Middle frontal gyrus (tissue), 1 donor: ENCODE measurements at regions not wholly inside any gene's neighbourhood (a gene's known extent, or its start where the extent isn't known, plus 50 kb on each side); places are given as distances from the start of the nearest gene placed in this dataset.

Experiments used
- DNase-seq: peaks from one replicate; pipeline ENCODE4 v3.0.0-alpha.2; 2015; ENCODE audit warnings: low spot score; ENCODE audit errors: extremely low spot score

DNA sequence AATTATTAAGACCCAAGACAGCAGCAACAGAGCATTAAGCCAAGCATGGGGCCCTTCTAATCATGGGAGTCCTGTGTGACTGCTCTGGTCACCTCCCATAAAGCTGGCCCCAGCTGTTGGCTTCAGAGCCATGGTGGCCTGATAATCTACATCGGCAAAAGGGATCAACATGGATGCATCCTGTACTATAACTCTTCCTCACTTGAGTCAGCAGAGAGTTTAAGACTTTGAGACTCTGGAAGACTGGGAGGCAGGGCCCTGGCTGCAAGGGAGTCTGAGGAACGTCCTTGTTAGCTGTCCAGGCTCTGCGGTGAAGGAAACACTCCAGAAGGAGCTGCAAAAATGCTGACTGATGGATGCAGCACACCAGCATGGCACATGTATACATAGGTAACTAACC is 95.0 kb upstream of the KIAA1217 start:
- DNase-seq, result no peak

DNA sequence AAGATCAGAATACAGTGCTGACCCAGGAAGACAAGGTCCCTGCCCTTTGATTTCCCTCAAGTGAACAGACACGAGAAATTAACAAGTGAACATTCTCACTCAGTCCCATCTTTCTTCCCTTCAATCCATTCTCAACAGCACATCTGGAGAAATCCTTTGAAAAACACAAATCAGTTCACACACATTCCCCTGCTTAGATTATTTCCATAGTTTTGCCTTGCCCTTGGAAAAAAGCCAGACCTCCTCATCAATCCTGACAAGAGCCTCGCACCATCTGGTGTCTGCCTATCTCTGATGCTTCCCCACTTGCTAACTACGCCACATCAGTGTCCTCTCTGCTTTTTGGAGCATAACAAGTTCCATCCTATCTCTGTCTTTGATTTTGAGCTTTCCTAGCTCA is 94.4 kb upstream of the KIAA1217 start:
- DNase-seq, result no peak

DNA sequence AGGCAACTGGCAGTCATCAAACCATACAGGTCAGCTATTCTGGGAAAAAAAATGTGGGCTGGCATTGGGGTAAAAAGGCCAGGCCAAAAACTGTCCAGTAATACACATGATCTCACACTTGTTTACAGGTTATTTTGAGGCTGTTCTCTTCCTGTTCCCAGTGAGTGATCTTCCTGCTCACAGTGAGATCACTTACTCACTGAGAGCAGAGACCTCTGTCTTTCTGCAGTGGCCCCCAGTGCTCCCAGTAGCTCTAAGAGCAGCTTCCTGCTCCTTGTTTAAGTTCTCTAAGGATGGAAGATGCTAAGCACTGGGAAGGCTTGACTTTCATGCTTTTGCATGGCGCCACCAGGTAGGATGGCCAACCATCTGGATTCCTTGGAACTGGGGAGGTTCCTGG is 93.5 kb upstream of the KIAA1217 start:
- DNase-seq, result no peak

DNA sequence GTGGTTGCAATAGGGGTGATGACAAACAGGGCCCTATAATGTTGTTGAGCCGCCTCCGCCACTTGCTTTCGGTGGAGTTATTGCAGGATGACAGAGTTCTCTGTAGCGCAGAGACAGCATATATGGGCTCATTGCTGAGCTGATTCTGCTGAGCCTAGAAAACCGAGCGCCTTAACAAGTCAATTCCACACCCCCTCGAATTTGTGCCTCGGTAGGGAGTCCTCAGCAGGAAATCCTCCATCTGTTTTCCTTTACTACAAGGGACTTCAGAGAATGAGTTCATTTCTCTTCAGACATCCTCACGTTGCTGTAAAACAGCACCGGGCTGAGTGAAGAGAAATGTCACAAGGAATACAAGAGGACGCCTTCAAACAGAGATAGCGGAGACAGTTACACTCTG is 90.7 kb upstream of the KIAA1217 start:
- peak; percentile 18 for DNase-seq

DNA sequence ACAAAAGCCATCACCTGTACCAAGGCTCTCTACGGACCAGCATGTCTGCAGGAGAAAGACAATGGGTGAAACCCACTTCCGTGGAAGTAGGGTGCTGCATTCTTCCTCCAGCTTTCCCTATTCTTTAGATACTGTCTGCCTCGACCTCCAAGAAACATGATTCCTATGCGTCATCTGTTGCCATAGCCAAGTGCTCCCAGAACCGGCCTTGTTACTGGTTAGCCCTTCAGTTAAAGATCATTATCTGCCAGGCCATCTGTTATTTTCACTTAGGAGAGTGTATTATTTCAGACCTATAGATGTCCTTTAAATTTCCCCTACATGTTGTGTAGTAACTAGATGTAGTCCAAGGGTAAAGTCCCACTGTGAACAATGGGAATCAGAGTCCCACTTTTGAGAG is 89.0 kb upstream of the KIAA1217 start:
- no peak for DNase-seq

DNA sequence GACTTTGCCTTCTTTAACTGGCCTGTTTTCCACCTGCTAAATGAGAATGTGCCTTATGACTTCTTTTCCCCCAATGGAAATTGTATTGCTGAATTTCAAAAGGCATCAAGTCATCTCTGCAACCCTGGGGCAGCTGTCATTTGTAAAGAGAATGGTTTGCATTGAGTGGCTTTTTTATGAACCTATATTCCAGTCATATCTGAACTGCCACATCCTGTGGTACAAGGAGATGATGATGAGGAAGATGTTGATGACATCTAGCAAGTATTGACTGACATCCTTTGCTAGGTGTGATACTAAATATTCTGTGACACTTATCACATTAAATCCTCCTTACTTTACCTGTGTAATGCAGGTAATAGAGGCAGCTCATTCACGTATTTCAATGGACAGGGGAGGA is 88.3 kb upstream of the KIAA1217 start:
- no peak for DNase-seq

DNA sequence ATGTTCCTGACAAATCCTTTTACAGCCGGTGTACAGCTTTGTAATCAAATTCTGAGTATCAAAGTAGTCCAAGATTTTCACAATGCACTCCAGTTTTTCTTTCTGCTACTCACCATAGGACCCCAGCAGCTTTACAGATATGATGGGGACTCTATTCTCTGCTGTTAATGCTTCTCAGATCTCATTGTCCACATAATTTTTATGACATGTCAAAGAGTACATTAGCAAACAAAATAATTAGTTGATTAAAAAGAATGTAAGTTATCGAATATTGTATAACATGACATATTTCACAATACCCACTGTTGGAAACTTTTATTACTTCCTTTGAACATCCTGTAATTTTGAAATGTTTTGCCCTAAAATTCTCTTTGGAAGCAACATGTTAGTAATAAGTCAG is 81.4 kb upstream of the KIAA1217 start:
- DNase-seq, result no peak

DNA sequence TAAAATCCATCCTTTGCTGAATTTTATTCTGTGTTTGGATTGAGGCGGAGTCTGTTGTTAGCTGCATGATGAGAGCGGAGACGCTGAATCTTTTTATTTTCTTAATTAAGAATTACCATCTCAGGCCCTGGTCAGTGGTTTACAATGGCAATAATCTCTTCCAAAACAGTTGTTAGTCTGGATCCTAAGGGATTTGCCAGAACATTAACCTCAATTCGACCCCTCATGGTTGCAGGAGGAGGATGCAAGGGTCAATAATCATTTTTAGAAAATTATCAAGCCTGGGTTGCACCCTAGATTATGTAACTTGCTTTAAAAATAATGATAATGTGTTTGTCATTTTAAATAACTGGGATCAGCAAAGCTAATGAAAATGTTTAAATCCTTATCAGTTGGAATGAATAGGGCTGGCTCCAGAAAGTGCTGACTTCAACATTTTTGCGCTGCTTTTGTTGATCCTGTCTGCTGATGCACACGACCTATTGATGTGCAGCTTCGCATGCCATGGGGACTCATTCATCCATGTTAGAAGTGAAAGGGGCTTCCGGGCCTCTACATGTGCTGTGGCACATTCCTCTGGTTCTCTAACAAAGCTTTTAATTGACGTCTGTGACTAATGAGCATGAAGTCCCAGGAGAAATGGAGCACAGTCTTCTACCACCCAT is 80.7 kb upstream of the KIAA1217 start:
- no peak for DNase-seq

DNA sequence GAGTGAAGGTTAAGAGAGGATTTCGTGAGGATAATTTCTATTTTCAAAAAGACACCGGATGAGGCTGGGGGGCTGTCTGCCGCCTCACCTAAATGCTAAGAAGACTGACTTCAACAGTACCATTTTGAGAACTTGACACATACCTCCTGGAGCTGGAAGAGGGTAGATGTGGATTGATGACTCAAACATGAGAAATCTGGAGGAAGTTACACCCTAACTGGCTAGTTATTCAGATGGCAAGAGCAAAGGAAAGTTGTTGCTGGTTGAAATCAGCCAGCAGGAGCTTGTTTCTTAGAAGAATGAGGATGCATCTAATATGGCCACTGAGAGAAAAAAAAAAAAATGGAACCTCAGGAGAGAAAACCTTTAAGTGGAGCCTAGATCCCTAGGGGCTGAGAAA is 76.2 kb upstream of the KIAA1217 start:
- no peak for DNase-seq

DNA sequence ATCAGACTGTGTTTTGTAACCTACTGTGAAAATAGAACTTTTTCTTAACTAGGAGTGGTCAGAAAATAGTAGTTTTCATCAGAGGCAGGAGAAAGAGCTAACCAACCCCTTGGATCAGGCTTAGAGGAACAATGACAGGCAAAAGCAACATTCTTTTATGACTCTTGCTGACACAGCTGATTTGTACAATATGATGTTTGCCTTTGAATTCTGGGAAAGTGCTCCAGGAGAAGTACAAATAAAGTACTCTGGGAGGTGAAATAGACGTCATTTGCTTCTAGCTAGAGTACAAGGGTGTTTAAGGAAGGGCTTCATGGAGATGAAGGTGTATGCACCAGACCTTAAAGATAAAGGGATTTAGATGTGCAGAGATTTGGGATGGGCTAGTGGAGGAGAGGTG is 75.1 kb upstream of the KIAA1217 start:
- DNase-seq, result no peak

DNA sequence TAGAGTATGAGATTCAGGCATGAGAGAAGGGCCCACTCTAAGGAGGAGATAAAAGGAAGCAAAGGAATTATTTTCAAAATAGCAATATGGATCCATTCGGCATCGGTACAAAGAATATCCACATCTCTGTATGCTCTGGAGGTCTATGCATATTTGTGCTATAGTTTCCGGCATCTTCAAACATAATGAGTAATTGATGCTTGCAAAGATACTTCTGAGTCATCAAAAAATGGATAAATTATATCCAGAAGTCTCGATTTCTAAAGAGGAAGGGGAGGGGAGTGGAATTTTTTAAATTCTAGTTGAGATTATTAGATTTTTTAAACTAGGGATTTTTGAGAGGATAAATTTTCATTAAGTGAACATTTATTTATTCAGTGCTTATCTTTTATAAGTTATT is 72.9 kb upstream of the KIAA1217 start:
- no peak for DNase-seq

DNA sequence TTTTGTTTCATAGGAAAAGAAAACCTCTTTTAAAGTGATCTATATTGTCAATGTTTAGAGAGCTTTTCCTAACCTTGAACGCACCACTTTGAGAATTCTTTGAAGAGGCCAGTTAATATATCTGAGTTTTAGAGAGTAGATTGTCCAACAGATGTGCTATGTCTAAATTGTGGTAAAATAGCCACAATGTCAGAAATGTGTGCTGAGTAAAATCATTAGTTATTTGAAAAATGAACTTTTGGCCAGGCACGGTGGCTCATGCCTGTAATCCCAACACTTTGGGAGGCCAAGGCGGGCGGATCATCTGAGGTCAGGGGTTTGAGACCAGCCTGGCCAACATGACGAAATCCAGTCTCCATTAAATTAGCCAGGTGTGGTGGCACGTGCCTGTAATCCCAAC is 61.6 kb upstream of the KIAA1217 start:
- no peak for DNase-seq

DNA sequence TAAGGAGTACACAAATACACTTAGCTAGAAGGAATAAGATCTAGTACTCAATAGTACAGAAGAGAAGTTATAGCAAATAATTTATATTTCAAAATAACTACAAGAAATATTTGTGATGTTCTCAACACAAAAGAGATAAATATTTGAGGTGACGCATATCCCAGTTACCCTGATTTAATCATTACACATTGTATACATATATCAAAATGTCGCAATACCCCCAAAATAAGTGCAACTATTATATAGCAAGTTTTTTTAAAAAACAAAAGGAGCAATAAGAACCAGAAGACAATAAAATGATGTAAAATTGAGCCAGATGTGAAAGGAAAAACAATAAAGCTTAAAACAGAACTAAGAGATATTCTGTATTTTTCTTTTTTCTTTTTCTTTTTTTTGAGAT is 59.3 kb upstream of the KIAA1217 start:
- DNase-seq, result no peak

DNA sequence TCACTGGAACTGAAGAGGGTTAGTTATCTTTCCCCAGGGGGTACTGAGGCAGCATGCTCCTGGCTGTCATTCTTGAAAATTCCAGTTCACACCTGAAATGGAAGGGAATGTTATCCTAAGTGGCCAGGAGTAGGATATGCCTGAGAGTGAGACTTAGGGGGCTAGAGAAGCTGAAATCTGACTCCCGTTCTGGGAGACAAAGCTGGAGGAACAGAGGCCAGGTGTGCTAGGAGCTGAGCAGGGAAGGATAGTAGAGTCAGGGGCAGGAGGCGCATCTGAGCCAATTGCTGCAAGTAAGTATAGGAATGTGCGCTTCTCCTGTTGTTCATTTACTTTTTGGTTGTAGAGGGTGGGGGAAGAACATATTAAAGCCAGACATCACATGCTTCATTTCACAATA is 58.1 kb upstream of the KIAA1217 start:
- DNase-seq, result no peak

DNA sequence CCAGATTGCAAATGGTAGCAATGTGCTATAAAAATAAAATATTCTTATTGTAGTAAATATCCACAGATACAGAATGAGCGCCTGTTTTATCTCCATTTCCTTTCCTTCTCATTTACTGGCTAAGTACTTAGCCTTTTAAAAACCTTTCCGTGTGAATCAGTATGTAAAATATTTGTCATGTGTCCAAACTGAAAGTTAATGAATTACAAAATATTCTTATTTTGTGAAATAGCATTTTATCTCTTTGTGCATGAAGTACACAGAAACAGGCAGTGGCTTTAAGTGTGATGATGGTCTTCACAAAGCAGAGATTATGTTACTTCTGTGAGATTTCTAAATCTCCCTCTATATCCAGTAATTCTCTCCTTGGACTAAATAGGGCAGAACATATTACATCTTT is 56.7 kb upstream of the KIAA1217 start:
- no peak for DNase-seq

DNA sequence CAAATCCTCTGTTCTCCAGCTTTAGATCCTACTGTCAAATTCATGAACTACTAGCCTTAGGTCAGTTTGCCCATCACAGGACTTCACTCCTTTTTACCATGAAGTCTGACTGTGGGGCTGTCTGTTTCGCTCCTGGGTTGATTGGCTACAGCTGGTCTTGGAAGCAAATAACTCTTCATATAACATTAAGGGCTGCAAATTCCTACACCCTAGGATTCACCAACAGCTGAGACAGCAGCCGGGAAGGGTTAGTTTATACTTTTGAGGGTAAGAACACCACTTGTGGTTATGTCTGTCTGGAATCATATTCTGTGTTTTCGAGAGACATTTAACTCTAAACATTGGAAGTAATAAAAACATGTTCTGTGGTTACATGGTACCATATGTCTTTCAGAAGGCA is 55.9 kb upstream of the KIAA1217 start:
- DNase-seq, result no peak

DNA sequence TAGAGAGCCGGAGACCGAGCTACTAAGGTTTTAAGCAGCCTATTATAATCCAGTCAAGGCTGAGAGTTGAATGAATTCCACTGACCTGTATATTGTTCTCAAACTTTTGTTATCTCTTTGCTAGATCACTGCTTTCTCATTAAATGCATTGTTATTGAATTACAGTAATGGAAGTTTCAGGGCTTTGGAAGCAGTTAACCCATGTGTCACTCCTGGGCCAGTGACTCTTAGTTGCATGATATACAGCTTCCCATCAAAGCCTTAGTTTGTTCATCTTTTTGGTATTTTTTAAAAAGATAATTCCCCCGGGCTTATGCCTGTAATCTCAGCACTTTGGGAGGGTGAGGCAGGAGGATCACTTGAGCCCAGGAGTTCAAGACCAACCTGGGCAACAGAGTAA is 55.4 kb upstream of the KIAA1217 start:
- no peak for DNase-seq

DNA sequence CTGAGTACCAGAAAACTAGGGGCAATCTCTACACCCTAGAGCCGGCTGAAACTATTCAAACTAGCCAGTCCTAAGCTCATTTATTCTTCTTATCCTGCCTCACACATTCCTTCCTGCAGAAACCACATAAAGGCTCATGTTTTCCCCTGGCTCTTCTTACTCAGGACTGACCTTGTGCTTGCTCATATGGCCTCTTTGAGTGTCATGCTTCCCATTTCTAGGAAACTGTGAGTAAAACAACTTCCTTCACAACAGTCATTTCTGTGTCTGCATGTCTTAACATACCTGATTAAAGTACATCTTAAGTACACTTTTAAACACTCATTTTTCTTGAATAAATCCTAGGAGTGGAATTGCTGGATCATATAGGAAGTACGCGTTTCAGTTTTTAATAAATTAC is 52.3 kb upstream of the KIAA1217 start:
- no peak for DNase-seq

DNA sequence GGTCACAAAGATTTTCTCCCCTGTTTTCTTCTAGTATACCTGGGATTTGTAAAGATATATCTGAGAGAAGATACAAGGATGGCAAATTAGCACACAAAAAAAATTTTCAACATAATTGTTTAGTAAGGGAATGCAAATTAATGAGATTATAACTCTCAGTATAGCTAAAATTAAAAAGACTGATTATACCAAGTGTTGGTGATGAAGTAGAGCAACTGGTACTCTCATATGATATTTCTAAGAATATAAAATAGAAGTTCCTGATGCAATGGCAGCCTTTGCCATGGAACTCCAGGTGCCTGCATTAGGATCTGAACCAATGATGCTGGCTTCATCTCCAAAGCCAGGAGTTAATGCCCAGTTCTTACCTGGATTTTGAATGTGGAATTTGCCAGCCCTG is 51.4 kb upstream of the KIAA1217 start:
- no peak for DNase-seq
